ENCODE measurements at regions not wholly inside any gene's neighbourhood (a gene's known extent, or its start where the extent isn't known, plus 50 kb on each side); places are given as distances from the start of the nearest gene placed in this dataset.

GRCh38 chr7:138226745-138227279 is 150.6 kb downstream of the AKR1D1 start:
- ChIA-PET POLR2A (interaction anchor here (1.0 kb wide), 1 partner anchor 67 kb away, joined by 3 read pairs; no protein-coding TSS in a partner anchor), RAD21 (ENCODE audit: unreplicated experiment) (interaction anchor here (0.9 kb wide), 1 partner anchor 15 kb away, joined by 3 read pairs; no protein-coding TSS in a partner anchor), SMC1A (ENCODE audit: uncharacterized antibody, unreplicated experiment) (interaction anchor here (0.7 kb wide), 1 partner anchor 166 kb away, joined by 3 read pairs; no protein-coding TSS in a partner anchor), CTCF (no interaction called here)
- H3K27me3 ChIP-seq (replicated peaks in 1 of 2; ENCODE audit: control insufficient read depth in 2 of 2, insufficient read depth in 2 of 2, low read length in 1 of 2): no peaks in the 10 kb centered on the region
- WGBS (ENCODE audit: insufficient coverage, insufficient replicate concordance, low lambda C conversion rate, missing lambda C conversion rate): 26% methylated on average over 4 of the region's 4 CpGs
- intact Hi-C loops (cut with micrococcal nuclease; ENCODE audit: unreplicated experiment) (no loop called here), in situ Hi-C loops (cut with MboI) (no loop called here)
- no peak overlapping the region for H3K9ac ChIP-seq (ENCODE audit: control insufficient read depth, insufficient read depth, low read length)
- no peak overlapping the region for H3K27ac ChIP-seq (ENCODE audit: control insufficient read depth, insufficient read depth)
- no peak overlapping the region for H3K4me2 ChIP-seq (ENCODE audit: control insufficient read depth, insufficient read depth)
- TF ChIP-seq CHD2 (IDR thresholded peaks at IDR 0.05; ENCODE audit: borderline replicate concordance, low read depth, low read length): no peak
- TF ChIP-seq ATF7 (IDR thresholded peaks at IDR 0.05; ENCODE audit: low read depth): no peak
- TF ChIP-seq BCL11A (IDR thresholded peaks at IDR 0.05; ENCODE audit: low read depth, low read length): no peak
- TF ChIP-seq MXI1 (IDR thresholded peaks at IDR 0.05; ENCODE audit: low read depth, low read length): no peak
- no peaks in the 10 kb centered on the region for H3K79me2 ChIP-seq (ENCODE audit: control insufficient read depth, insufficient read depth, low read length)
- H3K4me1 ChIP-seq (ENCODE audit: control insufficient read depth, insufficient read depth, low read length): no peaks in the 10 kb centered on the region
- no peak overlapping the region for H3K4me3 ChIP-seq
- no TSS peak for BruUV-seq (replicated peaks)
- H3K9me3 ChIP-seq (replicated peaks; ENCODE audit: control insufficient read depth, insufficient read depth, low read length): no peaks in the 10 kb centered on the region; the same call in 2 of the 3 replicates
- DNase-seq (ENCODE audit: low read depth, low spot score) (no peak), FAIRE-seq (no peak), ATAC-seq (no peak)
- no peaks in the 10 kb centered on the region for H4K20me1 ChIP-seq (ENCODE audit: control insufficient read depth, insufficient read depth)
- H3K36me3 ChIP-seq (ENCODE audit: control insufficient read depth in 2 of 2, insufficient read depth in 2 of 2, low read length in 1 of 2): no peaks in the 10 kb centered on the region
- H2AFZ ChIP-seq (ENCODE audit: control insufficient read depth, low read depth, low read length): no peak overlapping the region

GRCh38 chr7:138228119-138228518 is 151.9 kb downstream of the AKR1D1 start:
- ChIA-PET CTCF (no interaction called here), POLR2A (no interaction called here), SMC1A (ENCODE audit: uncharacterized antibody, unreplicated experiment) (no interaction called here), RAD21 (ENCODE audit: unreplicated experiment) (no interaction called here)
- H3K27ac ChIP-seq (ENCODE audit: control insufficient read depth, insufficient read depth): no peak overlapping the region
- intact Hi-C loops (cut with micrococcal nuclease; ENCODE audit: unreplicated experiment): no loop called here
- WGBS (ENCODE audit: insufficient coverage, insufficient replicate concordance, low lambda C conversion rate, missing lambda C conversion rate): 22% methylated on average over 7 of the region's 7 CpGs
- H3K4me2 ChIP-seq (ENCODE audit: control insufficient read depth, insufficient read depth): no peak overlapping the region
- no peak for FAIRE-seq
- ATAC-seq: no peak
- H3K36me3 ChIP-seq (ENCODE audit: control insufficient read depth in 2 of 2, insufficient read depth in 2 of 2, low read length in 1 of 2): no peaks in the 10 kb centered on the region
- H3K4me1 ChIP-seq (ENCODE audit: control insufficient read depth, insufficient read depth, low read length): no peaks in the 10 kb centered on the region
- no TSS peak for BruUV-seq (replicated peaks)
- DNase-seq (ENCODE audit: low read depth, low spot score): no peak
- H3K9ac ChIP-seq (ENCODE audit: control insufficient read depth, insufficient read depth, low read length): no peak overlapping the region
- H3K79me2 ChIP-seq (ENCODE audit: control insufficient read depth, insufficient read depth, low read length): no peaks in the 10 kb centered on the region
- in situ Hi-C loops (cut with MboI): no loop called here
- no peak overlapping the region for H2AFZ ChIP-seq (ENCODE audit: control insufficient read depth, low read depth, low read length)
- no peaks in the 10 kb centered on the region for H3K9me3 ChIP-seq (replicated peaks; ENCODE audit: control insufficient read depth, insufficient read depth, low read length)
- H4K20me1 ChIP-seq (ENCODE audit: control insufficient read depth, insufficient read depth): no peaks in the 10 kb centered on the region
- no peaks in the 10 kb centered on the region for H3K27me3 ChIP-seq (replicated peaks in 1 of 2; ENCODE audit: control insufficient read depth in 2 of 2, insufficient read depth in 2 of 2, low read length in 1 of 2)
- H3K4me3 ChIP-seq: no peak overlapping the region
- TF ChIP-seq TARDBP (IDR thresholded peaks at IDR 0.05; ENCODE audit: borderline replicate concordance) (no peak), GABPA (IDR thresholded peaks at IDR 0.05; ENCODE audit: low read depth) (no peak), MEF2B (IDR thresholded peaks at IDR 0.05; ENCODE audit: partially characterized antibody, poor library complexity, severe bottlenecking) (no peak), REST (IDR thresholded peaks at IDR 0.05; ENCODE audit: low read depth, low read length) (no peak), TBL1XR1 (IDR thresholded peaks at IDR 0.05; ENCODE audit: low read depth, low read length) (no peak), SPI1 (IDR thresholded peaks at IDR 0.05; ENCODE audit: borderline replicate concordance, insufficient read depth, low read depth, low read length) (no peak), CEBPZ (IDR thresholded peaks at IDR 0.05; ENCODE audit: low read depth, low read length) (no peak), SREBF1 (IDR thresholded peaks at IDR 0.05; ENCODE audit: low read length) (no peak)
